Neutrophil (primary cell): ENCODE measurements at regions not wholly inside any gene's neighbourhood (a gene's known extent, or its start where the extent isn't known, plus 50 kb on each side); places are given as distances from the start of the nearest gene placed in this dataset.

Source experiments
- H3K27ac ChIP-seq: fragments of 200-600 bp; sonication (generic); 2 replicates; pipeline ENCODE4 v1.5.1; 2016; ENCODE audit warnings: mild to moderate bottlenecking, moderate library complexity
- H3K27me3 ChIP-seq: fragments of 200-600 bp; sonication (generic); 2 replicates; pipeline ENCODE4 v1.6.0; 2016; ENCODE audit warnings: mild to moderate bottlenecking
- H3K36me3 ChIP-seq: fragments of 200-600 bp; sonication (generic); 2 replicates; pipeline ENCODE4 v1.5.1; 2017
- H3K4me1 ChIP-seq, 2 experiments: fragments of 200-600 bp in 1 of 2; sonication (generic) in 1 of 2; 1 replicate in 1 of 2; 2 replicates in 1 of 2; pipeline versions ENCODE4 v1.5.1 to v1.6.1; 2013 to 2016; ENCODE audit warnings: low read depth in 1 of 2, low read length in 1 of 2, mild to moderate bottlenecking in 1 of 2, moderate library complexity in 1 of 2; ENCODE audit not compliant: control insufficient read depth in 1 of 2, insufficient read depth in 1 of 2
- H3K4me3 ChIP-seq, 2 experiments: fragments of 200-600 bp in 1 of 2; sonication (generic) in 1 of 2; 1 replicate in 1 of 2; 2 replicates in 1 of 2; pipeline ENCODE4 v1.5.1; 2013 to 2016; ENCODE audit warnings: low read depth in 1 of 2, low read length in 1 of 2, mild to moderate bottlenecking in 1 of 2, moderate library complexity in 1 of 2
- H3K9me3 ChIP-seq: fragments of 200-600 bp; sonication (generic); 2 replicates; pipeline ENCODE4 v1.5.1; 2016
- CTCF ChIP-seq: fragments of 200-600 bp; sonication (generic); IDR thresholded peaks from 2 replicates; pipeline ENCODE4 v1.5.1; 2016; ENCODE audit warnings: antibody characterized with exemption

GRCh38 chrX:69083361-69083760 is 81.9 kb downstream of the PJA1 start:
- Histone ChIP-seq H3K36me3 (no peaks in the 10 kb centered on the region), H3K4me1 (no peaks in the 10 kb centered on the region), H3K9me3 (no peaks in the 10 kb centered on the region), H3K4me3 (no peak overlapping the region), H3K27ac (no peak overlapping the region), H3K27me3 (no peaks in the 10 kb centered on the region)
- no peak for TF ChIP-seq CTCF

DNA sequence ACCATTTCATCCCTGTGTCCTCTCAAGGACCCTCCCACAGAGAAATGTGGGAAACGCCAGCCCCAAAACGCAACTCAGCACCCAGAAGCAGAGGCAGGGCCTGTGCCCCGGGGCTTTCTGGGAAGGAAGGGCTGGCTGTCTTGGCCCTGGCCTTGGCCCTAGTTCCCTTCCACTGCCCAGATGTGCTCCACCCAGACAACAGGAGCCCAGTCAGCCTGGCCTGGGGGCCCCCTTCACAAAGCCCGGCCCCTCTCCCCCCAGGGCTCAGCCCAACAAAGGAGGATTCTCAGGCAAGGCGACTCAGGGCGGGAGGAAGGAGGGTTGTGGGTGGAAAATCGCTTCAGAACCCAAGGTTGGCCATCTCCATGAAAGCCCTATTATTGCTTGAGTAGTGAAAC is 82.5 kb downstream of the PJA1 start:
- Histone ChIP-seq H3K27me3 (no peaks in the 10 kb centered on the region), H3K4me3 (no peak overlapping the region), H3K9me3 (no peaks in the 10 kb centered on the region), H3K4me1 (no peaks in the 10 kb centered on the region), H3K27ac (no peak overlapping the region), H3K36me3 (no peaks in the 10 kb centered on the region)
- TF ChIP-seq CTCF, result no peak

- no peak overlapping the region for H3K4me3 ChIP-seq
- no peaks in the 10 kb centered on the region for H3K4me1 ChIP-seq
- H3K9me3 ChIP-seq, result no peaks in the 10 kb centered on the region
- TF ChIP-seq CTCF, result no peak
- H3K27ac ChIP-seq, result no peak overlapping the region
- H3K36me3 ChIP-seq, result no peaks in the 10 kb centered on the region
- no peaks in the 10 kb centered on the region for H3K27me3 ChIP-seq
These were observed 83.0 kb downstream of the PJA1 start for GRCh38 chrX:69082055-69082752.

- H3K27me3 ChIP-seq, result no peaks in the 10 kb centered on the region
- H3K36me3 ChIP-seq, result no peaks in the 10 kb centered on the region
- no peak overlapping the region for H3K27ac ChIP-seq
- no peaks in the 10 kb centered on the region for H3K9me3 ChIP-seq
- H3K4me3 ChIP-seq, result no peak overlapping the region
- TF ChIP-seq CTCF, result no peak
- H3K4me1 ChIP-seq, result no peaks in the 10 kb centered on the region
These were observed 84.3 kb downstream of the PJA1 start for GRCh38 chrX:69080855-69081465.

- TF ChIP-seq CTCF, result no peak
- no peak overlapping the region for H3K27ac ChIP-seq
These were observed 86.0 kb downstream of the PJA1 start for GRCh38 chrX:69079268-69079667.

More at GRCh38 chrX:69079268-69079667, 86.0 kb downstream of the PJA1 start:
- no peak overlapping the region for H3K4me3 ChIP-seq
- H3K9me3 ChIP-seq, result no peaks in the 10 kb centered on the region
- H3K4me1 ChIP-seq, result no peaks in the 10 kb centered on the region
- no peaks in the 10 kb centered on the region for H3K36me3 ChIP-seq
- no peaks in the 10 kb centered on the region for H3K27me3 ChIP-seq
